Gastrocnemius medialis (tissue), 4 donors: ENCODE measurements at regions not wholly inside any gene's neighbourhood (a gene's known extent, or its start where the extent isn't known, plus 50 kb on each side); places are given as distances from the start of the nearest gene placed in this dataset.
"Not testable (repeated sequence)": the region's sequence is repeated elsewhere in the genome, so short reads cannot be mapped to it uniquely, and the experiment has no call there.

Experiments
- ATAC-seq, 2 donors: fragments of 150-250 bp; one replicate each; pipeline ENCODE4 v1.9.1; 2016
- DNase-seq, 2 donors: peaks; one replicate each; pipeline ENCODE4 v3.0.0-alpha.2; 2019
- H3K27ac ChIP-seq, 4 donors: fragments of 200-600 bp; sonication (generic); 1 replicate in 1 of 4; 2 replicates in 3 of 4; pipeline ENCODE4 v1.5.1; 2016 to 2018; ENCODE audit warnings: mild to moderate bottlenecking in 2 of 4, moderate library complexity in 1 of 4
- H3K27me3 ChIP-seq, 3 donors: fragments of 200-600 bp; sonication (generic) in 2 of 3; 1 replicate in 1 of 3; 2 replicates in 2 of 3; pipeline versions ENCODE4 v1.5.1 to v1.6.0; 2016 to 2019; ENCODE audit warnings: mild to moderate bottlenecking in 1 of 3, moderate library complexity in 1 of 3
- H3K36me3 ChIP-seq, 2 donors: fragments of 200-600 bp; sonication (generic) in 1 of 2; one replicate each; pipeline ENCODE4 v1.5.1; 2017 to 2018
- H3K4me1 ChIP-seq, 2 donors: fragments of 200-600 bp; sonication (generic) in 1 of 2; one replicate each; pipeline ENCODE4 v1.5.1; 2016 to 2017; ENCODE audit warnings: mild to moderate bottlenecking in 2 of 2
- H3K4me3 ChIP-seq, 4 donors: fragments of 200-600 bp; sonication (generic) in 3 of 4; 1 replicate in 1 of 4; 2 replicates in 3 of 4; pipeline ENCODE4 v1.5.1; 2016 to 2019; ENCODE audit warnings: mild to moderate bottlenecking in 2 of 4
- H3K9me3 ChIP-seq, 3 donors: fragments of 200-600 bp; sonication (generic) in 2 of 3; 1 replicate in 1 of 3; 2 replicates in 2 of 3; pipeline ENCODE4 v1.5.1; 2016 to 2019
- in situ Hi-C, 4 donors: fragments of 200-750 bp; cut with MboI; loops; one replicate each; pipeline versions ENCODE4 v1.15.0 to v1.8.0; 2017; ENCODE audit warnings: low sequenced_read_pairs in 4 of 4
- intact Hi-C: fragments of 100-400 bp; cut with DNase I; formaldehyde crosslinking; loops from one replicate; pipeline ENCODE4 v1.15.1; 2023; ENCODE audit warnings: low total_unique reads

DNA sequence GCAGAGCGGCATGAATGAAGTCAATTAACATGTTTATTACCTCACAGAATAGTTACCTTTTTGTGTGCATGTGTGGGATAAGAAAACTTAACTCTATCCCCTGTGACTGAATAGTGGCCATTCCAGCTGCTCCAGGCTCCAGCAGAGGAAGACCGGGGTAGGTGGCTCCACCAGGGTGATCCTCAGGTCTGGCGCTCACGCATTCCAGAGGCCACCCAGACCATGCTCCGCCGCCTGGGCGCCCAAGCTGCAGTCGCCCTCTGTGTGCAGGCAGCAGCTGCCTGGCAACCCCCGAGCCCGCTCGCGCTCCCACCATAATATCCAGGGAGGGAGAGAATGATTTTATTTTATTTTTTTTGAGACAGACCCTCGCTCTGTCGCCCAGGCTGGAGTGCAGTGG lies 1474.5 kb upstream of the TPTE start:
- H3K4me1 ChIP-seq, H3K9me3 ChIP-seq, DNase-seq, intact Hi-C loops, H3K4me3 ChIP-seq, ATAC-seq, H3K27ac ChIP-seq, H3K36me3 ChIP-seq, H3K27me3 ChIP-seq, in situ Hi-C loops: not testable (repeated sequence)

DNA sequence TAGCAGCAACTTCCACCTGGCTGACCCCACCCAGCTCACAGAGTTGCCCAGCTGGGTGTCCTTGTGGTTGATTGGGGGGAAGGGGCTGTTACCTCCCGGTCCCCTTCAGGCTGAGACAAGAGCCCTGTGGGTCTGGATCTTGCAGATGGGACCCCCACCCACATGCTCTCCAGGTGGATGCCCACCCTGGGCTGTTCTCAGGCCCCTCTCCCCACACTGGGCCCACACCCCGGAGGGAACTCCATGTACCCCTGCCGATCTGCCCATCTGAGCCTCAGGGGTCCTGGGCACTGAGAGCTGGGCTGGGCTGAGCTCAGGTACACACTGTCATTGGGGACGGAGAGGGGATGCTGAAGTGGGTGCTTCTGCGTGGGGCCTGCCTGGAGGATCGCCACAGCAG lies 1453.9 kb upstream of the TPTE start:
- H3K27ac ChIP-seq, H3K4me3 ChIP-seq, in situ Hi-C loops, H3K9me3 ChIP-seq, intact Hi-C loops, H3K36me3 ChIP-seq, DNase-seq, ATAC-seq, H3K4me1 ChIP-seq, H3K27me3 ChIP-seq: not testable (repeated sequence)

DNA sequence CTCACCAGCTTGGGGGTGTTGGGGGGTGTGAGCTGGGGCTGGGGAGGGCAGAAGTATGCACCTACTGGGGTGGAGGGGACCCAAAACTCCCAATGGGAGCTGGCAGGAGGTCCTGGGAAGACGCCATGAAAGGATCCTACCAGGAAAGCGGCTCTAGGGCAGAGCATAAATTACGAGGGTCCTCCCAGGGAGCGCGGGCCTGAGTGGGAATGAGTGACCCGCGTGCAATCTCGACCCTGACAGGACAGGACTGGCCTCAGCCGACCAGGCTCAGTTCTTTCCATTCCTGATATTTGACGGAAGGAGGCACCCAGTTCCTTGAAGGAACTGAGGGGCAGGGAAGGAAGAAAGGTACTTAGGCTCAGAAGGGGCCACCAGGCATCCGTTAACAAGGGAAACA lies 1452.8 kb upstream of the TPTE start:
- H3K4me1 ChIP-seq, ATAC-seq, in situ Hi-C loops, DNase-seq, H3K9me3 ChIP-seq, H3K4me3 ChIP-seq, H3K36me3 ChIP-seq, H3K27me3 ChIP-seq, H3K27ac ChIP-seq, intact Hi-C loops: not testable (repeated sequence)

DNA sequence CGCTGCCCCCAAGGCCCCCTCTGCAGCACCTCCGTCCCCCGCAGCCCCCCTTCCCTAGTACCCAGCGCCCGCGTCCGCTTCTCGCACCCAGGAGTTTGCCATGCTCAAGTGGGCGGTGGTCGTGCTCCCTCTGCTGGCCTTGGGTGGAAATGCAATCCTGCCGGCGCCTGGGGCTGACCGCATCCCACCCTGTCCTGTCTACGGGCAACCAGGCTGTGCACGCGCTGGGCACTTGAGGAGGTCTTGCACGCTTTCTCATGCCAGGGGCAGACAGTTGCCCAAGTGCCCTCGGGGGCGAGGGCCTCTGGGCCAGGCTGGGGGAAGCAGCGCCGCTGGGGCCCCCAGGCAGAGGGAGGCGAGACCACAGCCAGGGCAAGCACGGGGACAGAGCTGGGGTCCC lies 1450.7 kb upstream of the TPTE start:
- H3K27ac ChIP-seq, H3K9me3 ChIP-seq, DNase-seq, H3K4me3 ChIP-seq, H3K27me3 ChIP-seq, in situ Hi-C loops, ATAC-seq, H3K4me1 ChIP-seq, intact Hi-C loops, H3K36me3 ChIP-seq: not testable (repeated sequence)

DNA sequence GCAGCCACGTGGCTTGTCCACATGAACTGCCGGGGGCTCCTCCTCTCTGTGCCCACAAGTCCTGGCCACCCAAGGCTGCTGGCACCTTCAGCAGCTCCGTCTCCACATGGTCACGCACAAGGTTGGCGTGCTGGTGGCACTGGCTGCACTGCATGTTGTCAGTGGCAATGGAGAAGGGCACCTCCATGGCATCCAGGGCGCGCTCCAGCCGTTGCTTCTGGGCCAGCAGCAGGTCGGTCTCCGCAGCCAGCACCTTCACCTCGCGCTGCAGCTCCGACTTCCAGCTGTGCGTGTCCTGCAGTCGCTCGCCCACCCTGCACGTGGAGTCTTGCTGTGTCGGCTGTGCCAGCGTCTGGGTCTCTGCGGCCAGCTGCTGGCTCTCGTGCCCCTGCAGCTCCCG lies 1448.4 kb upstream of the TPTE start:
- H3K4me3 ChIP-seq, H3K27me3 ChIP-seq, intact Hi-C loops, H3K4me1 ChIP-seq, ATAC-seq, H3K9me3 ChIP-seq, in situ Hi-C loops, H3K36me3 ChIP-seq, DNase-seq, H3K27ac ChIP-seq: not testable (repeated sequence)

DNA sequence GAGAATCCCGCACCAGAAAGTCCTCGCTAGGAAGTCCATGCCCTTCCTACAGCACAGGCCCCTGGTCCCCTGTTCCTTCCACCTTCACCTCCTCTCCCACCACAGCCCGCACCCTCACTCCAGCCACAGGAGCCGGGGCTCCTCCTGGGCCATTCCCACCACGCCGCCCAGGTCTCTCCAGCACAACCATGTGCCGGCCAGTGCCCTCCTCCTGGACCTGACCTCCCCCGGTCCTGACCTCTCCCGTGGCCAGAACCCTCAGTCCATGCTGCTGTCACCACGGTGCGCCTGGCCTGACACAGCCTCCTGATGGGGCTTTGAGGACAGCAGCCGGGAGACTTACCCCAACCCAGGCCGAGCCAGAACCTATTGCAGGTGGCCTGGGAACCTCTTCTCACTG lies 1446.6 kb upstream of the TPTE start:
- H3K4me3 ChIP-seq, H3K27me3 ChIP-seq, DNase-seq, ATAC-seq, H3K9me3 ChIP-seq, H3K27ac ChIP-seq, H3K36me3 ChIP-seq, H3K4me1 ChIP-seq, in situ Hi-C loops, intact Hi-C loops: not testable (repeated sequence)

DNA sequence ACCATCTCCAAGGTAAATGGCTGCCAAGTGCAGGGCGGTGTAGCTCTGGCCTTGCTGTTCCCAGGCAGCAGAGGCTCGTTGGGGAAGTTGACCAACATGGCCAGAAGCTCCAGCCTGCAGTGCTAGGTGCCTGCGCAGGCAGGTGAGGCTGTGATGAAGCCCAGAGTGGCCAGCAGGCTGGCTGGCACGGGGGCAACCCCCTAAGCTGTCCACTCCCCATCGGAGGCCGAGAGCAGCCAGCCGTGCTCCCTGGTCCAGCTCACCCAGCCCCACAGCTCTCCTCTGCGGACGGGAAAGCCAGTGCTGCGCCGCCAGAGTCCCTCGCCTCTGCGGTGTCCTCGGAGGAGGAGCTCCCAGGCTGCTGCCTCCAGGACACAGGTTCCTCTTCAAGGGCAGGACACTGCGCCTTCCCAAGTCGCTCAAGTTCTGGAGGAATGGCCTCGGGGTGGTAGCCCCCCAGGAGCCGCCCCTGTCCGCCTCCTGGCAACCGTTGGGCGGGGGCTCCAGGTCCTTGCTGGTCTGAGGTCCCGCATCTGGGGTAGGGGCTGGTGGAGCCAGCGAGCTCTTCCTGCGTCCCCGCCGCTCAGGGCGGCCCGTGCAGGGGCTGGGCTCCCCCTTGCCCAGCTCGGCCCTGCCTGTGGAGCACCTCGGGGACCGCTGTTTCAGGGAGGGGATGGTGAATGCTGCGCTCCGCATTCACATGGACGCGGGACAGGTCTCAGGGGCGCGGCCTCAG lies 1438.1 kb upstream of the TPTE start:
- intact Hi-C loops, H3K4me3 ChIP-seq, DNase-seq, H3K36me3 ChIP-seq, in situ Hi-C loops, H3K27me3 ChIP-seq, H3K27ac ChIP-seq, H3K9me3 ChIP-seq, H3K4me1 ChIP-seq, ATAC-seq: not testable (repeated sequence)

DNA sequence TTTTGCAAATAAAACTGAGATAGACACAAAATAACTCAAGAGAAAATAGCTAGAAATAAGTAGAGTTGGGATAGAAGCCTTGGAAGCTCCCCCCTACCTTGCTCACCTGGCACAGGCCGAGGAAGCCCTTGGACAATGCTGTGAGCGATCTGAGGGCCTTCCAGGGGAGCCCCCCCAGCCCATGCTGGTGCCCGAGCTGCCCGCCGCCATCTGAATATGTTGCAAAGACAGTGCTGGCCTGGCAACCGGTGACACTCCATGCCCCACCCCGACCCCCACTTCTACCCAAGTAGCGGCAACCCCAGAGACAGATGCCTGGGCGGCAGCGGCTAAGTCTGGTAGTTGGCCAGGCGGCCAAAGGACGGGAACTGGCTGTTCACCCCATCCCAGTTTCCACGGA lies 1435.1 kb upstream of the TPTE start:
- H3K4me1 ChIP-seq, H3K4me3 ChIP-seq, H3K9me3 ChIP-seq, H3K36me3 ChIP-seq, H3K27ac ChIP-seq, H3K27me3 ChIP-seq, in situ Hi-C loops, ATAC-seq, intact Hi-C loops, DNase-seq: not testable (repeated sequence)

DNA sequence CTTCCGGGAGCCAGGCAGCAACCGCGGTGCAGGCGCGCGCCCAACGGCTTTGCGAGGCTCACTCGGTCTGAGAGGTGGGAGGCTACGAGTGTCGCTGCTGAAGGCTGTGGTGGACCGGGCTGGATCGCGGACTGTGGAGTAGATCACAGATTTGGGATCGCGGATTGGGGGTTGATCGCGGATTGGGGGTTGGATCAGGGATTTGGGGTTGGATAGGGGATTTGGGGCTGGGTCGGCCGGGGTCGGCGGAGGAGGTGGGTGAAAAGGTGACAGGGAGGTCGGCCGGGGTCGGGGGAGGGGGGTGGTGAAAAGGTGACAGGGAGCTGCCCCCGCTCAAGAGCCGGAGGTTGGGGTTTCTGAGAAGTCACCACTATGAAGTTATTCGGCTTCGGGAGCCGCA lies 1433.6 kb upstream of the TPTE start:
- in situ Hi-C loops, H3K9me3 ChIP-seq, H3K4me3 ChIP-seq, H3K4me1 ChIP-seq, H3K27me3 ChIP-seq, H3K36me3 ChIP-seq, ATAC-seq, H3K27ac ChIP-seq, DNase-seq, intact Hi-C loops: not testable (repeated sequence)

DNA sequence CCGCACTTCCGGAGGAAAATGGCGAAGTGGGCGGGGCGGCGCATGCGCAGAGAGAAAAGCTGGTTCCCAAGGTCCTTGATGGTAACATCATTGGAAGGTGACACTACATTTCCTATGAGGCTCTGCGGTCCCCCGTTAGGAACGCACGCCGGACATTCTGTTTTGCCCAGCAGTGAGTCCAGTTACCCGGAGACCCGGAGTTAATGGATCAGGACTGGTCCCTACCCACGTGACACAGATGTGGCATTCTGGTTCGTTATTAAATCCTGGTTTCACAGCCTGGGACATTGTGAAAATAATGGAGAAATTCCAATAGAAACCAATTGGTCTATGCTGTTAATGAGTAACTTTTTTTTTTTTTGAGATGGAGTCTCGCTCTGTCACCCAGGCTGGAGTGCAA lies 1391.6 kb upstream of the TPTE start:
- ATAC-seq, intact Hi-C loops, in situ Hi-C loops, H3K4me1 ChIP-seq, H3K4me3 ChIP-seq, H3K27me3 ChIP-seq, H3K27ac ChIP-seq, H3K9me3 ChIP-seq, H3K36me3 ChIP-seq, DNase-seq: not testable (repeated sequence)

DNA sequence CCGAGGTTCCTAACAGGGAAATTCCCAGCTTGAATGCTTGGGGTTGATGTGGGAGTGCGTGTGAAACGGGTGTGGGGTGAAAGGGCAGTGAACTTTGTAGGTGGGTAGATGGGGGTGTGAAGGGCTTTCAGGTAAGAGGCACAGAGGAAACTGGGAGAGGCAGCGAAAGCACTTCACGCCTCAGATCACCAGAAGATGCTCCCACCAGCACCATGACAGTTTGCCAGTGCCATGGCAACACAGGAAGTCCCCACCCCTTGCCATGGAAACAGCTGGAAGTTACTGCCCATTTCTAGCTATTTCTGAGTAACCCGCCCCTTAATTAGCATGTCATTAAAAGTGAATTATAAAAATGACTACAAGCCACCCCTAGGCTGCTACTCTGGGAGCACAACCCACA lies 1390.6 kb upstream of the TPTE start:
- DNase-seq, in situ Hi-C loops, H3K27ac ChIP-seq, H3K4me1 ChIP-seq, intact Hi-C loops, H3K4me3 ChIP-seq, H3K36me3 ChIP-seq, H3K9me3 ChIP-seq, ATAC-seq, H3K27me3 ChIP-seq: not testable (repeated sequence)
